Brain microvascular endothelial cell (primary cell): ENCODE measurements at regions not wholly inside any gene's neighbourhood (a gene's known extent, or its start where the extent isn't known, plus 50 kb on each side); places are given as distances from the start of the nearest gene placed in this dataset.

ENCODE experiments used
- DNase-seq: peaks from one replicate; pipeline ENCODE4 v3.0.0-alpha.2; 2020
- H3K27ac ChIP-seq: fragments of 250-450 bp; sonication (Bioruptor Pico); 2 replicates; pipeline ENCODE4 v1.5.1; 2020; ENCODE audit warnings: mild to moderate bottlenecking, moderate library complexity
- H3K27me3 ChIP-seq: fragments of 250-450 bp; sonication (Bioruptor Pico); replicated peaks from 2 replicates; pipeline ENCODE4 v1.5.1; 2020; ENCODE audit warnings: mild to moderate bottlenecking
- H3K36me3 ChIP-seq: fragments of 250-450 bp; sonication (Bioruptor Pico); replicated peaks from 2 replicates; pipeline ENCODE4 v1.5.1; 2020; ENCODE audit warnings: mild to moderate bottlenecking
- H3K4me3 ChIP-seq: 2 replicates; pipeline ENCODE4 v1.5.1; 2011; ENCODE audit warnings: low read depth, mild to moderate bottlenecking, control low read depth, low read length, moderate library complexity
- in situ Hi-C: cut with HindIII; loops from 2 replicates; pipeline ENCODE4 v1.10.0; 2017; ENCODE audit warnings: low sequenced_read_pairs, low pct_ligation_motif_present
- TF ChIP-seq, protein P1 (sequence below): IDR thresholded peaks from 2 replicates; pipeline ENCODE4 v1.5.1; 2011; ENCODE audit warnings: low read depth, mild to moderate bottlenecking, moderate library complexity, low read length, control low read depth, inconsistent platforms; ENCODE audit errors: missing control alignments

DNA sequence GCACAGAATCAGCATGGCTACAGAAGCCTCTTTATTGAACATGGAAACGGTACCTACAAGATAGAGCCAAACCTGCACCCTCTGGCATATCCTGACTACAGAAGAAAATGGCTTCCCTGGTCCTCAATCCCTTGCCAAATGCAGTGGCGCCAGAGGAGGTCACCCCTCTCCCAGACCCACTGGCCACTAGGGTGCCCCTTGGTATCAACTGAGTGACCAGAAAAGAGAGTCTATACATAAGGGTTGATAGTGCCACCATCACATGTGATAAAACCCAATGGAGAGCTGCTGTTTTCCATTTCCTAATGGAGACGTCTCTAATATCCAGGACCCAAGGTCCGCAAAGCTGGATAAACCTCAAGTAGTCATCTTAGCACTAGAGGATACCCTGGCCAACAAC, 52.7 kb upstream of the ALK start:
- in situ Hi-C loops, result no loop called here
- no peak overlapping the region for H3K27ac ChIP-seq

GRCh38 chr2:29977284-29977683, 55.9 kb upstream of the ALK start:
- TF ChIP-seq, protein P1, sequence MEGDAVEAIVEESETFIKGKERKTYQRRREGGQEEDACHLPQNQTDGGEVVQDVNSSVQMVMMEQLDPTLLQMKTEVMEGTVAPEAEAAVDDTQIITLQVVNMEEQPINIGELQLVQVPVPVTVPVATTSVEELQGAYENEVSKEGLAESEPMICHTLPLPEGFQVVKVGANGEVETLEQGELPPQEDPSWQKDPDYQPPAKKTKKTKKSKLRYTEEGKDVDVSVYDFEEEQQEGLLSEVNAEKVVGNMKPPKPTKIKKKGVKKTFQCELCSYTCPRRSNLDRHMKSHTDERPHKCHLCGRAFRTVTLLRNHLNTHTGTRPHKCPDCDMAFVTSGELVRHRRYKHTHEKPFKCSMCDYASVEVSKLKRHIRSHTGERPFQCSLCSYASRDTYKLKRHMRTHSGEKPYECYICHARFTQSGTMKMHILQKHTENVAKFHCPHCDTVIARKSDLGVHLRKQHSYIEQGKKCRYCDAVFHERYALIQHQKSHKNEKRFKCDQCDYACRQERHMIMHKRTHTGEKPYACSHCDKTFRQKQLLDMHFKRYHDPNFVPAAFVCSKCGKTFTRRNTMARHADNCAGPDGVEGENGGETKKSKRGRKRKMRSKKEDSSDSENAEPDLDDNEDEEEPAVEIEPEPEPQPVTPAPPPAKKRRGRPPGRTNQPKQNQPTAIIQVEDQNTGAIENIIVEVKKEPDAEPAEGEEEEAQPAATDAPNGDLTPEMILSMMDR, result no peak
- no peaks in the 10 kb centered on the region for H3K36me3 ChIP-seq
- no peak for DNase-seq
- in situ Hi-C loops, result no loop called here
- H3K4me3 ChIP-seq, result no peak overlapping the region
- no peak overlapping the region for H3K27ac ChIP-seq
- H3K27me3 ChIP-seq, result no peaks in the 10 kb centered on the region

More for the DNA sequence above, 52.7 kb upstream of the ALK start:
- Histone ChIP-seq H3K27me3 (no peaks in the 10 kb centered on the region), H3K4me3 (no peak overlapping the region), H3K36me3 (no peaks in the 10 kb centered on the region)
- TF ChIP-seq, protein P1, result no peak
- no peak for DNase-seq

DNA sequence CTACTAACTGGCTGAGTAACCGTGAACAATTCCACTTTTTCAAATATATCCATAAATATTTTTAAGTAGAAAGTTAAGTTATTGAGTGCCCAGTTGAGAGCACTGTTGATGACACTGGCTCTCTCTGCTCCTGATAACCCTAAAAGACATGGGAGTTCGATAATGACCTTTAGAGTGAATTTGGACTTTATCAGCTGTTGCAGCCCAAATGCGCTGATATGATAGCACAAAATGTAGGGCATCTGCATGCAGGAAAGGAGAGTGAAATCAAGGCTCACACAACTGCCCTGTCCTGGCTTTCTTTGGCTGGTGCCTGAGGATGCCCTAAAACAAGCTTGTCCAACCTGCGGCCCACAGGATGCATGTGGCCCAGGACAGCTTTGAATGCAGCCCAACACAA, 60.0 kb upstream of the ALK start:
- no peak for DNase-seq
- in situ Hi-C loops, result no loop called here
- Histone ChIP-seq H3K4me3 (no peak overlapping the region), H3K27me3 (no peaks in the 10 kb centered on the region), H3K36me3 (no peaks in the 10 kb centered on the region), H3K27ac (no peak overlapping the region)
- TF ChIP-seq, protein P1, result no peak

DNA sequence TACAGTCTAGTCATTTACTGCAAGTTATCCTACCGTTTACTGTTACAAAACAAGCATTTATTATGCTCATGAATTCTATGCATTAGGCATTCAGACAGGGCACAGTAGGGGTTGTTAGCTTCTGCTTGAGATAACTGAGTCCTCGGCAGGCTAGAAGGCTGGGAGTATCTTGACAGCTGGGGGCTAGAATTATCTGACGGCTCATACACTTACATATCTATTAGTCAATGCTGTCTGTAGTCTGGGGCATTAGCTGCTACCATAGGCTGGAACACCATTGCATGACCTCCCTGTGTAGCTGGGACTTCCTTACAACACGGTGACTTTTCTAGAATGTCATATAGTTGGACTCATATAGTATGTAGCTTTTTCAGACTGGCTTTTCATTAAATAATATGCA, 61.9 kb upstream of the ALK start:
- Histone ChIP-seq H3K27ac (no peak overlapping the region), H3K36me3 (no peaks in the 10 kb centered on the region)

GRCh38 chr2:29987146-29987545, 65.8 kb upstream of the ALK start:
- TF ChIP-seq, protein P1, result no peak
- Histone ChIP-seq H3K36me3 (no peaks in the 10 kb centered on the region), H3K4me3 (no peak overlapping the region), H3K27ac (no peak overlapping the region), H3K27me3 (no peaks in the 10 kb centered on the region)
- in situ Hi-C loops, result no loop called here
- DNase-seq, result no peak

More for the DNA sequence above, 61.9 kb upstream of the ALK start:
- in situ Hi-C loops, result no loop called here
- DNase-seq, result no peak
- TF ChIP-seq, protein P1, result no peak
- no peaks in the 10 kb centered on the region for H3K27me3 ChIP-seq
- no peak overlapping the region for H3K4me3 ChIP-seq

DNA sequence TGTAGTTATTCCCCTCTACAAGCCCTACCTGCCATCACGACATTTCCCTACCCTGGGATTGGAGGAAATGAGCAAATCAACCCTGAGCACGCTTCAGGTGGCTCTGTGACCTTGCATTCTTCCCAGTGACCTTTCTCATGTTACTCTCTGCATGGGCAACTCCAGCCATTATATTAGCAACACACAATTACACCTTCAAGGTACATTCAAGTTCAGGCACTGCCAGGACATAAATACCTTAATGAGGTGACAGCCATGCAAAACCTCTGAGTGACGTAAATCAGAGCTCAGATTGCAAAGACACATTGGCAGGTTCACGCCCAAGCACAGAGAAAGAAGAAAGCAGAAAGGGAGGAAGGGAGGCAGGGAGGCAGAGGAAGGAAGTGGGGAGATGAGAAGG, 68.7 kb upstream of the ALK start:
- no peak overlapping the region for H3K27ac ChIP-seq
- H3K4me3 ChIP-seq, result no peak overlapping the region
- H3K36me3 ChIP-seq, result no peaks in the 10 kb centered on the region
- TF ChIP-seq, protein P1, result no peak
- in situ Hi-C loops, result no loop called here
- no peak for DNase-seq
- no peaks in the 10 kb centered on the region for H3K27me3 ChIP-seq
